ENCODE measurements at regions not wholly inside any gene's neighbourhood (a gene's known extent, or its start where the extent isn't known, plus 50 kb on each side); places are given as distances from the start of the nearest gene placed in this dataset.
"Not testable (repeated sequence)": the region's sequence is repeated elsewhere in the genome, so short reads cannot be mapped to it uniquely, and the experiment has no call there.

DNA sequence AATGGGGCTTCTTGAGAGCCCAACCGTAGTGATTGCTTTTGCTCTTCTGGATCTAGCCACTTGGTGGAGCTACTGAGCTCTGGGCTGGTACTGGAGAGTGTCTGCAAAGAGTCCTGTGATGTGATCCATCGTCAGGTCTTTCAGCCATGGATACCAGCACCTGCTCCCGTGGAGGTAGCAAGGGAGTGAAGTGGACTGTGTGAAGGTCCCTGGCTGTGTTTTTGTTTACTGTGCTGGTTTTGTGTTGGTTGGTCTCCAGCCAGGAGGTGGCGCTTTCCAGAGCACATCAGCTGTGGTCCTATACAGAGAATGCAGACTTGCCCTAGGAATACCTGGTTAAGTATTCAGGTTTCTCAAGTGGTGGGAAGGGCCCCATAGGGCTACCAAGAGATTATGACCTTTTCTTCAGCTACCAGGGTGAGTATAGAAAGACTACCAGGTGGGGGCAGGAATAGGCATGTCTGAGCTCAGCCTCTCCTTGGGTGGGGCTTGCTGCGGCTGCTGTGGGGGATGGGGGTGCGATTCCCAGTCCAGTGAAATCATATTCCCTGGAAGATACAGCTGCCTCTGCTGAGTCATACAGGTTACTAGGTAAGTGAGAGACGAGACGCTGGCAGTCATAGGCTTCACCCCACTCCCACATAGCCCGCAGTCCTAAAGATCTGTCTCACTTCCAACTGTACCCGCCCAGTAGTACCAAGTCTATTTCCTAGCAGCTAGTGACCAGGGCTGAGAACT lies 733.7 kb downstream of the ZNF385D start:
- no peak for DNase-seq

DNA sequence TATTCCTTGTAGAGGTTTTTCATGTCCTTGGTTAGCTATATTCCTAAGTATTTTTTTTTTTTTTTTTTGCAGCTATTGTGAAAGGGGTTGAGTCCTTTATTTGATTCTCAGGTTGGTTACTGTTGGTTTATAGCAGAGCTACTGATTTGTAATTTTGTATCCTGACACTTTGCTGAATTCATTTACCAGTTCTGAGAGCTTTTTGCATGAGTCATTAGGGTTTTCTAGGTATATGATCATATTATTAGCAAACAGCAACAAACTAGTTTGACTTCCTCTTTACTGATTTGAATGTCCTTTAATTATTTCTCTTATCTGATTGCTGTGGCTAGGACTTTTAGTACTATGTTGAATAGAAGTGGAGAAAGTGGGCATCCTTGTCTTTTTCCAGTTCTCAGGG lies 737.4 kb downstream of the ZNF385D start:
- no peak for DNase-seq

DNA sequence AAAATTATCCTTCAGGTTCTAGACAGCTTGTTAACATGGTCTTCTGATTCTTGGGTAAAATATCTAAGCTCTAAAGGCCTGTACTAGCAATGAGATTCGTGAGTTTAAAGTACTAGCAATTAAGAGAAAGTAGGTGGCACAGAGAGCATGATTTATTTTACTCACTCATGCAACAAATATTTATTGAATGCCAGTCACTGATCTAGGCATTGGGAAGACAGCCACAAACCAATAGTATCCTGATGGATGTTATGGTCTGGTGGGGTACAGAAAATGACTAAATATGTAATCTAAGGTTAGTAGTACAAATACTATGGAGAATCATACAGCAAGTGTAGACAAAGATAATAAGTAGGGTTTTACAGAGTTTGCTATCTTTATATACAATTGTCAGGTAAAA lies 751.3 kb downstream of the ZNF385D start:
- DNase-seq, result no peak

DNA sequence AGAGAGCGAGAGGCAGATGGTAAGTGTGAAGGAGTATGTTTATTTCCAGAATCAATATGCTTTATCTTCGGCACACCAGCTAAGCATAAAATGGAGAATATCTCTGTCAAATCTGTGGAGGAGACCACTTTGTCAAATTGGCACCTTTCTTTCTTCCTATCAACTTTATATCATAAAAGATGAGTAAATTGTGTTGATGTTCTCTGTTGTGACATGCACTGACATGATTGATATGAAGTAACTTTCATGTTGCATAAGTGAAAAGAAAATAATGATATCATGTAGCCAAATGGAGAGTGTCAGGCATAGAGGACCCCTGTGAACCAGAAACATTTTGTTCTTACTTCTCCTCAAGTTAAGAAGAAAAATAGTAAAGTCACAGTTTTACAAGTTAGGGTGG lies 753.8 kb downstream of the ZNF385D start:
- no peak for DNase-seq

DNA sequence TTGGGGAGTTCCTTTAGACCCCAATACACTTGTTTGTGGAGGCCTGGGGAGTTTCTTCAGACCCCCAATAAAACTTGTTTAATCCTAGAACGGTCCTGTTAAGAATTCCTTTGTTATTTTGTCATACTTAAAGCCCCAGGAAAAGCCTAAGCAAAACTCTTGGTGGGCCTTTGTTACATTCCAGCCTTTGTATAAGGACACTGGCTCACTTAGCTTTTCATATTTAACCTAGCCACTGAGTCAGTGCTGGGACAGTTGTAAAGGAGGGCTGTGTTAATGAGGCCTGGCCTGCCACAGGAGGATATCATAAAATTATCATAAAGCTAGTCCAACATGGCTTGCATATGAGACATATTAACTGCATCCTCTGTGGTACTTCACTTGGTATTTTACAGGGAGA lies 760.1 kb downstream of the ZNF385D start:
- DNase-seq, result no peak

DNA sequence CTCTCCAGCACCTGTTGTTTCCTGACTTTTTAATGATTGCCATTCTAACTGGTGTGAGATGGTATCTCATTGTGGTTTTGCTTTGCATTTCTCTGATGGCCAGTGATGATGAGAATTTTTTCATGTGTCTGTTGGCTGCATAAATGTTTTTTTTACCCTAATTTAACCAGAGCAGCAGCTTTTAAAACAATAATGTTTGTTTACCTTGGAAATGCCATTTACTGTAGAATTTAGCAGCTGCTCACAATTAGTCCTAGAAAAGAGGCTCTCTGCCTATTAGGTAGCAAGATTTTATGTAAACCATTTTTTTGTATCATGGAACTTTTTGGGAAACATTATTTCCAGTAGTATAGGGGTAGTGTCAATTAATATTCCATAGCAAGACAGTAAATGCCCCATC lies 761.4 kb downstream of the ZNF385D start:
- DNase-seq, result not testable (repeated sequence)

DNA sequence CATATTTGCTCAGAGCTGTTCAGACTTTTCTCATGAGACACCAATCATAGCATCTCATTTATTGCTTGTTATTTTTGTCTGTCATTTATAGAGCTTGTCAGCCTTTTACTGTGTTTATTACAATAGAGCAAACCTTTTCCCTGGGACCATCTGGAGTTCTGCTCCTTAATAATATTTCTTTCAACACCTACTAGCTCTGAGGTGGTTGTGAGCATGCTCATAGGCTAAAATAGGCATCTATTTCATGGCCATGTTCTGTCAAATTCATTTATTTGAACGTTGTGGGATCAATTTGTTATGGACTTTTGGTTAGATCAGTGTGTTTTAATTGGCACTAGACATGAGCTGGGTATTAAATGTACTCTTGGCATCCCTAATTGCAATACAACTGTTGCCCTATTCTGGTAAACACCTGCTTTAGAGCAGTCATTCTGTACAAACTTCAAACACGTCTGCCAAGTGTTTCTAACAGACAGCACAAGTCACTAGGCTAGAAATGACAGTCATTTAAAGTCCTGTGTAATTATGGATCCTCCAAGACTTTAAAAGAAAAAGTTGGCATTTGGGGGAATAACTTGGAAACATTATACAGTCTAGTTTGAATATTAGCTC lies 766.3 kb downstream of the ZNF385D start:
- DNase-seq, result no peak

DNA sequence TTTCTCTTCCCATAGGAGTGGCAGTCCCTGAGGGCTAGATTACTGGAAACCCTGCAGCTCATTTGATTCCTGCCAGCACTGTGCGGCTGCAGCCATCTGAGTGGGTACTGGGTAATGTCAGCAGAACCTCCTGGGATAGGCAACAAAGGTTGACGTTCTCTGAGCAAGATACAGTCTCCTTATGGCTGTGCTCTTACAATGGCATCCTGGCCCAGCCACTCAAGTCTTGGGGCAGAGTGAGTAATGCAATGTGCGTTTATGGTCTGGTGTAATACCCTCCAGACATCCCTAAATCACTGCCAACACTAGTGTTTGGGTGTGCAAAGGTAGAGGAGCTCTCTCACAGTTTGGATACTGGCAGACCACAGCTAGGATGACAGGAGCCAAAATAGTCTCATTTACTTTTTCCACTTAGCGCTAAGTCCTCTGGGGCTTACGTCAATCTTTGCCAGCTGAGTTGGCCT lies 775.8 kb downstream of the ZNF385D start:
- DNase-seq, result no peak

DNA sequence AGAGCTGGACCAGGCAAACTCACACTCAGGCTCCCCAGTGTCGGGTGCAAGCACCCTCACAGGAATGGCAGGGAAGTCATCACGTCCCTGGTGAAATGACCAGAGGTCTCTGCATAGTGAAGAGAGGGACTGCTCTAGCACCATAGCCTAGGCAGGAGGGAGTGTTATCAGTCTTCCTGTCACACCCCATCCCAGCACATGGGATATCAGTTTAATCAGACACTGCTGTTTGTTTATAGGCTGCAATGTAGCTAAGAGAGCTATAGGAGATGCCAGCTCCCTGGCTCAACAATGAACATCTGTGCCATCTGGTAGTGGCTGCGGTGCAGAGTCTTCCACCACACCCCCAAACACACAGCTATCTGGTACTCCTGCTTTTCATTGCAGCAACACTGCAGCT lies 776.6 kb downstream of the ZNF385D start:
- no peak for DNase-seq

DNA sequence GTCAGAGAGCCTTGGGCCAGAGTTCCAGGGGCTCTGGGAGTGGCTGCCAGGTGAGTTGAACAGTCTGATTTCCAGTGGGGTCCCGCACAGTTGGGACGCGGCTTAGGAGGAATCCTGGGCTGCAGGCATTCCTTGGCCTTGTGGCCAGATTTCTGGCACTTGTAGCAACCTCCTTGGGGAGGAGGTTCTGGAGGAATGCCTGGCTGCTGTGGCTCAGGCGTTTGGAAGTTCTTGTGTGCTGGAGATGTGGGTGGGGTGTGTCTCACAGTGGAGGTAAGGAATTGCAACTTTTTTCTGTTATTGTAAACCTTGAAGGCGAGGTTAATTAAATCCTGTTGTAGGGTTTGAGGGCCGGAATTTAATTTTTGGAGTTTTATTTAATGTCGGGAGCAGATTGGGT lies 780.2 kb downstream of the ZNF385D start:
- DNase-seq, result not testable (repeated sequence)

DNA sequence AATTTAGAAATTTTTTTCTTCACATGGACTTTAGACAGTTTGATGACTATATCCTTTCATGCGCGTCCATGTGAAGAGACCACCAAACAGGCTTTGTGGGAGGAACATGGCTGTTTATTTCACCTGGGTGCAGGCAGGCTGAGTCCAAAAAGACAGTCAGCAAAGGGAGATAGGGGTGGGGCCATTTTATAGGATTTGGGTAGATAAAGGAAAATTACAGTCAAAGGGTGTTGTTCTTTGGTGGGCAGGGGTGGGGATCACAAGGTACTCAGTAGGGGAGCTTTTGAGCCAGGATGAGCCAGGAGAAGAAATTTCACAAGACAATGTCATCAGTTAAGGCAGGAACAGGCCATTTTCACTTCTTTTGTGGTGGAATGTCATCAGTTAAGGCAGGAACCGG lies 781.5 kb upstream of the SGO1 start:
- DNase-seq, result not testable (repeated sequence)

DNA sequence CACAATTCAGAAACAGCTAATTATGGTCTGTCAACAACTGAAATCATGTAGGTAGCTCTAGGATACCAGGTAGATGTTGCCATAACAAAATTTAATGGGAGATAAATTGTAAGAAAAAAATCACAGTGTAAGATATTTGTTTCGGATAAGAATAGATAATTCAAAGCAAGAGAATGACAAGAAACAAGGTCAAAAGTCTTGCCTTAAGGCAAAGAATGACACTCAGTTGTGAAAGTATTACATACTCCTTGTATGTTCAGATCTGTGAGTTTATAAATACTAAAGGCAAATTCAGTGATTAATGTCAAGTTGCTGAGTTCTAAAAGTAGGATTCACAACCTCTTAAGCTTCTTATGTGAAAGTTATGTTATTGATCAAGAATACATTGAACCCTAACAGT lies 772.2 kb upstream of the SGO1 start:
- no peak for DNase-seq

DNA sequence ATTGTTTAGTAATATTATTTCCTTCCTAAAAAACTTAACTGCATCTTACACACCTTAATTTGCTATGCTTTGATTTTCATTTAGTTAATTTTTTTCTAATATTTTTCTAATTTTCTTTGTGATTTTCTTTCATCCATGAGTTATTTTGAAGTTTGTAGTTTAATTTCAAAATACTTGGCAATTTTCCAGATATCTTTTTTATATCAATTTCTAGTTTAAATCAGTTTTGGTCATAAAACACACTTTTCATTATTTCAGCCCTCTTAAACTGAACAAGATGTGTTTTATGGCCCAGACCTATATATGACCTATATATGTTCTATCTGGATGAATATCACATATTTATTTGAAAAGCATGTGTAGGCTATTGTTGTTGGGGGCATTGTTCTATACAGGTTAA lies 759.9 kb upstream of the SGO1 start:
- no peak for DNase-seq

DNA sequence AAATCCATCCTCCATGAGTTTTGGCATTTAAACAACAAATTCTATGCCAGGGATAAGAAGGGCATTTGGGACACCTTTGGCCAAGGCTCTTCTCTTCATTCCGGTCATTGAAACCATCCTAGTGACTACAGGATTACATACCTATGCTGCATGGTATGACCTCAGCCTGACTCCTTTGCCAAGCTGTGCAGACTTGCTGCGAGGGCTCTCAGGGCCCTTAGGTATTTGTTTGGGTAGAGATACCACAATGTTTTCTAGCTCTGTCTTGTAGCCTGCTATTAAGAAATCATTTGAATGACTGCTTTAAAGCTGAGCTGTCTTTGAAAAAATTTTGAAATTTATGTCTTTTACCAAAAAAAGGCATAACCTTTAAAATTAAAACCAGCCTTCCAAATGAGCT lies 749.8 kb upstream of the SGO1 start:
- DNase-seq, result no peak

DNA sequence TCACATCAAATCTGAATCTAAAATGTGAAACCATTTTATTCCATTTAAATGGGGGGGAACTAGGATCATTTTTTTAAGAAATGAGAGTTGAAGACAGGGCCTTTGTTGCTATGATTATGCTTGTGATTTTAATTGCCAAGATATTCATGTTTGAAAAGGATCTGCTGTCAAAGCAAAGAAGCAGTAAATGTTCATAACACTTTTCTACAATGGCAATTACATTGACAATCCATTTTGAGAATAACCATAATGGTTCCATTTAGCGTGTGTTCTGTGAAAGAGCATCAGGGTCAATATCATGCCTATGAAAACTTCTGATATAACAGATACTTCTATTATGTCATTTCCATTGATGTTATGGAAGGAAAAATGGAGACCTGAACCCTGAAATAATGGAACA lies 745.8 kb upstream of the SGO1 start:
- DNase-seq, result no peak

DNA sequence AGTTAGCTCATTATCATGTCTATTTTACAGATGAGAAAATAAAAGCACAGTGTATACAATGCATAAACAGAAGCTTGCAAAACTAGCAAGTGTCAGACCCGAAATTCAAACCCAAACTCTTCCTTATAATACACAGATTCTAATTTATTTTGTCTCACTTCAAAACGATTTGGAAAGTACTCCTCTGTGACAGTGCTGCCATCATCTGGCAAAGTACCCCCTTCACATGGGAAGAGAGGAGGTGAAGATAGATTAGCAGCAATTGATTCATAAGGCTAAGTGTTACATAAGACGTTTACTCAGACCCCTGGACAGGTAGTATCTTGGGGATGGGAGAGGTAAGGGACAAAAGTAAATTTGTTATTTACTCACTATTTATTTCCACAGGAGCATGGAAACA lies 744.0 kb upstream of the SGO1 start:
- DNase-seq, result no peak

DNA sequence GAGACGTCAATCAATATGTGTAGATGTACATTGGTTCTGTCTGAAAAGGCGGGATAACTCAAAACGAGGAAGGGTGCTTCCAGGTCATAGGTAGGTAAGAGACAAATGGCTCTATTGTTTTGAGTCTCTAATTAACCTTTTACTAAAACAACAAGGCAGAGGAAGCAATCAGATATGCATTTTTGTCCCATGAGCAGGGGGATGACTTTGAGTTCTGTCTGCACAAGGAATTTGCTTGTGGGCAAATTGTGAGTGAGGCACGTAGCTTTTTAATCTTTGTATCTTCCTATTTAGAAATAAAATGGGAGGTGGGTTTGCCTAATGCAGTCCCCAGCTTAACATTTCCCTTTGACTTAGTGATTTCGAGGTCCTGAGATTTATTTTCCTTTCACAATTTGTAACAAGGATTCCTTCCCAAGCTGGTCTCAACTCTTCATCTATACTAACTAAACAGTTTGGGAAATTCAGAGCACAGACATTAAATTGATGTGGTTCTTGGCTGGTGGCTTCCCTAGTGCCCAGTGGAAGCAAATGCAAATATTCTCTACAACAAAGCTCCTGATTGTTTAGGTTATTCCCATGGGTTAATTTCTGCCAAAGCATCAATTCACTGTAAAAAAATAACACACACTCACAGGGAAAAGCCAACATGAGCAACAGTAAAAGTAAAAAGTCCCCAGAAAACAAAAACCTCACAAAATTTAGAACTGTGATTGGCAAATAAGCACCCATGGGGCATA lies 738.8 kb upstream of the SGO1 start:
- no peak for DNase-seq

DNA sequence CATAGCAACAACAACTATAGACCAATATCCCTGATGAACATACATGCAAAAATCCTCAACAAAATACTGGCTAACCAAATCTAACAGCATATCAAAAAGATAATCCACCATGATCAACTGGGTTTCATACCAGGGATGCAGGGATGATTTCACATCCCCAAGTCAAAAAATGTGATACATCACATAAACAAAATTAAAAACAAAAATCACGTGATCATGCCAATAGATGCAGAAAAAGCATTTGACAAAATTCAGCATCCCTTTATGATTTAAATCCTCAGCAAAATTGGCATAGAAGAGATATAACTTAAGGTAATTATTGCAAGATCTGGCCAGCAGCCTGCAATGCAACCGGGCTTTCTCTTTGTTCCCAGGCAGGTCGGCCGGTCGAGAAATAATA lies 735.1 kb upstream of the SGO1 start:
- DNase-seq, result not testable (repeated sequence)

DNA sequence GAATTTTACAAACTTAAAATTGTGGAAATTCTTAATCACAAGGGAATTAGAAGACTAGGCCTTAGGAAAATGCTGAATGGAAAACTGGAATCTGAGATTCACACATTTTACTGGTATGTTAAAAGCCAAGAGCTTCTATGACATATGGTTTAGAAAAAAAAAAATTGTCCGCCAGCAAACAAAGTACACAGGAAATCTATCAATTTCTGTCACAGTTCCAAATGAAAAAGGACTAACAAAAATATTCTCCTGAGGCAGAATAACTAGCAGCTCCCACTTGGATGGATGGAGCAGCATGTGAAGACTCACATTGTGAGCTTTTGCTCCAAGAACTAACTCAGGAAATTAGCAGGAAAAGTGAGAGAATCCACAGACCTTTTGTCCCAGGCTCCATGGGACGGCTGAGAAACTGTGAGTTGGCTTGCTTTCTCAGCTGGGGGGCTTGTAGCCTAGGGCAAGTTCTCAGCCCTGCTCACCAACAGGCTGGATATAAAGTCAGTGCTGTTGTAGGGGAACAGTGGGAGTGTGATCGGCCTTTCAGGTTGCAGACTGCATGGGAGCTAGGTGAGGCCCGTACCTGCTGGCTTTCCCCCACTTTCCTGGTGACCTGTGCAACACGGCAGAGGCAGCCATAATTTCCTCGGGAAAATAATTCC lies 731.1 kb upstream of the SGO1 start:
- DNase-seq, result no peak

DNA sequence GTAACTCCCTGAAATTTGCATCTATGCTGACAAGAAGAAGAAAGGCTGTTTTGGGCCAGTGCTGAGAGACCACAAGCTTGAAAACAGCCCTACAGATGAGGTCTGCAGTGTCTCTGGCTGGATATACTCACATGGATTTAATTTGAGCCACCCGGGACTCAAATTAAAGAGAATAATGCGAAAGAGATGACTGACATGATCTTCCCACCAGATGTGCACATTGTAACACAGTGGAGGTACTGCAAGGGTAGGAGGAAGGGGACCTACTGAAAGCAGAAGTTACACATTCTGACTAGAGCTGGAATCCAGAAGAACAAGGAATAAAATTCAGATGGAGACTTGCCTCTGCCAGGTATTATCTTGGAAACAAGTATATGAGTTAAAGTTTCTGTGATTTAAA lies 728.3 kb upstream of the SGO1 start:
- DNase-seq, result no peak

DNA sequence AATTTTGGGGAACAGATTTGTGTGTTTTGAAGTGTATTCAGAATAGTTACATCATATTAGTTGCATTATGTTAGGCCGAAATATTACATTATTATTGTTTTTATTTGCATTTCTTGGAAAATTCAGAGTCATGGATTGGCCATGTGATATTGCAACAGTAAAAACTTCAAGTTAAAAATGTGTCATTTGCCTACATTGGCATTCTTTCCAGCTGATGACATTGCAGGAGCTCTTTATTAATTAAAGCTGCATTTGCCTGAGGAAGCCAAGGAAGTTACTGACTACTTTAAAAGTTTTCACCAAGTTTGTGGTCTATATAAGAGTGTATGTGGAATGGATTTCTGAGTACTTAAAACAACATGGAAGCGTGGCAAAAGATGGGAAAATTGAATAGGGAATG lies 726.4 kb upstream of the SGO1 start:
- no peak for DNase-seq

DNA sequence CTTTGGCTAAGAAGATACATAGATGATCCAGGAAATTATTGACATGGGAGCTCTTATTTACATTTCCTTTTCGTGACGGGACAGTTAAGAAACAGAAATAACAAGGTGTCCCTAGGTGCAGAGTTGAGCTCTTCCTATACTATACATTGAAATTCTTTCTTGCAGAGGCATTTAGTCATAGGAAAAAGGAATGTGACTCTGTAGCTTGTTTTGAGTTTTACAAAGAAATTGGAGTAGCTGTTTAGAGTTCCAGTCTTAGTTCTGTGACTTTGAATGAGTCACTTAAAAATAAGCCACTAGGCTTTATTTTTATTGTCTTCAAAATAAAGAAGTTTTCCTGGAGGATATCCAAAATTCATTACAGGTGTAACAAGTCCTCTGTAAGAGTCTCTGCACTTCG lies 723.5 kb upstream of the SGO1 start:
- DNase-seq, result no peak

DNA sequence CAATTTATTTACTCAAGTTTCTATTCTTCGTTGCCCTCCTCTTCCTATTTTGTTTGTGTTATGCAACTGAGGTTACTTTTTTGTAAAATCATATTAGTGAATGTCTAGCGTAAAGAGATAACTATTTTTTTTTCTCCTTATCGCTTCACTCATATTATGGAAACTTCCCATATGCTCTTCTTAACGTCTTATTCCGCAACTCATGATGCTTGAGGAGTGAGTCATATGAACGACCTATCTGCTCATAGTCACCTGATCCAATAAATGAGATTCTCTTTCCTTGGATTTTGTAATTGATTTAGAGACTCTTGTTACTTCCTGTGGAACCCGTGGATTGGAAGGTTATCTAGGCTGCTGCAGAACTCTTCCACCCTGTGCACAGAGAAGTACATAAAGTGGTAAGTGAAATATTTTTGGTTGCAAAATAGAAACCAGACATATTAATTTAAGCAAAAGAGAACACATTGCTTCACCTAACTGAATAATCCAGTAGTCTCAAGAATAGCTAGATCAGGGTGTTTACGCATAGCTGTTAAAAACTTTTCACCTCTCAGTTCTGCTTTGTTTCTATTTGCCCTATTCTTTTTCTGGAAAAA lies 719.3 kb upstream of the SGO1 start:
- DNase-seq, result no peak
